ENCODE measurements at regions not wholly inside any gene's neighbourhood (a gene's known extent, or its start where the extent isn't known, plus 50 kb on each side); places are given as distances from the start of the nearest gene placed in this dataset.

DNA sequence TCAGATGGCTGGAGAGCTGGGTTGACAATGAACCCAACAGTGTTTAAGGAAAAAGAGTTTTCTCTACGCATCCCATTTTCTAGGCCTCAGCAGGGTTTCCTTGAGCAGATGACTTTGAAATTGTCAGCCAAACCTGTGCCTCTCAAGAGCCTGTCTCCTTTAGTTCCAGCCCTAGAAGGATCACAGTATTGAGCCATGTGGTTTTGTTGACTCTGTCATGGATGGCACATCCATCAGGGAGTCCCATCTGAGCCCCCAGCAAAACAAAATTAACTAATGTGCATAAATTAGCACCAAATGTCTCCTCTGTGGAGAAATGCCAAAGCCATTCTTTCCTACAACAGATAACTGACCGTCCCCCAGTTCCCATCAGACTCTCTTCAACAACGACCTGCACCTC, 103.8 kb upstream of the BLID start:
- TF ChIP-seq GATA3 (IDR thresholded peaks at IDR 0.05; ENCODE audit: low read depth, low read length), result no peak
- no peak for TF ChIP-seq GATA2 (IDR thresholded peaks at IDR 0.05; ENCODE audit: low read depth, low read length)

Data from SH-SY5Y (cell line).